ENCODE measurements at regions not wholly inside any gene's neighbourhood (a gene's known extent, or its start where the extent isn't known, plus 50 kb on each side); places are given as distances from the start of the nearest gene placed in this dataset.
A peak's percentile ranks its signal among the peaks of the same experiment; 100 is the strongest.

DNA sequence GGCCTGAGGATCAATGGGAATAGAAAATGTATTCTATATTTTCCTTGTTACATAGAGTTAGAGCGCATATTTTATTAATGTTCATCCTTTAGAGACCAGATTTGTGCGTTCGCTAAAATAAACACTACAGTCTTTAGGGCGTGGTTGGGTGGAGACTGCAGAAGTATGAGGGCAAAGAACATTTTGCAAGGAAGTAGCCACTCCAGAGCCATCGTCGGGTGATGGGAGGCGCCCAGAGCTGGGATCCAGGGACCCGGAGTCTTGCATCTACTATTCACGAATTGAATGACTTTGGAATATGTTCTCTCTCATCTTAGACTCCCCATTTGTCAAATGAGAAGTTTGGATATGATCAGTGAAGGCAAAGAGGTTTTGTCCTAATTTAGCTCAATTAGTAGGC, 154.2 kb upstream of the IRX6 start:
- DNase-seq (ENCODE audit: low spot score), result no peak

DNA sequence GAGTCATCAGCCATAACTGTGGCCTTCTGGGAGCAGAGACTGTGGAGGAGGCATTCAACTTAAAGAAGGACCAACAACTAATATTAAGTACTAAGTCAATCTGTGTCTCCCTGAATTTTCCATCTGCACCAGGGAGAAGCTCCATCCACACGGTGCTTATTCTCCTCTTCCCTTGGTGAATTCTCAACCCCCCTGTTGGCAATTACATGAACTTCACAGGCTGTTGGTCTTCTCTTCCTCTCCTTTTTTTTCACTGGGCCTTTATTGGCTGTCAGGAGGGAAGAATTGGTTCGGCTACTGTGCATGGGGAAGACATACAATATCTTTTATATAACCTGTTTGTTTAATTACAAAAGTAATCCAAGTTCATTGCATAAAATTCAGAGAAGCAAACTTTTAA, 152.8 kb upstream of the IRX6 start:
- no peak for DNase-seq (ENCODE audit: low spot score)

DNA sequence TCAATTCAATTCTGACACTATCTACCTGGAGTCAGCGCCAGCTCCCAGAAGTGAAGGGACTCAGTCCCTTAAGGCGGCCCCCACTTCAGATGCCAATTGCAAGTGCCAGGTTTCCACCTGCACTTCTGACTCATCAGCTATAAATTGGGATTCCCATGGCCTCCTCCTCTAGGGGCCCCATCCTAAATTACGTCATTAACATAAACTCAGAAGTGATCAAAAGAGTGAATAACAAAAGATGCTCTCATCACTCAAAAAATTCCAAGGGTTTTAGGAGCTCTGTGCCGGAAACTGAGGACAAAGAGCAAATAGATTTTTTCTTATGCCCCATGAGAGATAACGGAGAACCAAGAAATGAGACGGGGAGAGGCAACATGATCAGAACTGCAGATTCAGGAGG, 148.6 kb upstream of the IRX6 start:
- DNase-seq (ENCODE audit: low spot score), result peak; percentile 39

DNA sequence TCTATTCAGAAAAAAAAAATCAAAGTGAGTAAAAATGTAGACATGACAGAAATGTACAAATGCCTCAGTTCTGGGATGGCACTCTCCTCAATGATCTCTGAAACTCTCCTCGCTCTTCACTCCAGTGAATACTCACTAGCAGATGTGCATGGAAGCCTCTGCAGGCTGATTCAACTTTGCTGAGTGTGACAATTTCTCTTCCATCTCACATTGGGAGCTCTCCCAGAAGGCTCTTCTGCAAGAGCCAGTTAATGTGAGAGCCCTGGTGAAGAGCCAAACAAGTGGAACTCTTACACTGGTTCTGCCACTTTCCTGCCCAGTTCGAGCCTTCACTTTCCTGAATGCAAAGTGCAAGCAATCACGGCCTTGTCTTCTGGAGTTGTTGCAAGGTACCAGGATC, 147.1 kb upstream of the IRX6 start:
- DNase-seq (ENCODE audit: low spot score), result no peak

DNA sequence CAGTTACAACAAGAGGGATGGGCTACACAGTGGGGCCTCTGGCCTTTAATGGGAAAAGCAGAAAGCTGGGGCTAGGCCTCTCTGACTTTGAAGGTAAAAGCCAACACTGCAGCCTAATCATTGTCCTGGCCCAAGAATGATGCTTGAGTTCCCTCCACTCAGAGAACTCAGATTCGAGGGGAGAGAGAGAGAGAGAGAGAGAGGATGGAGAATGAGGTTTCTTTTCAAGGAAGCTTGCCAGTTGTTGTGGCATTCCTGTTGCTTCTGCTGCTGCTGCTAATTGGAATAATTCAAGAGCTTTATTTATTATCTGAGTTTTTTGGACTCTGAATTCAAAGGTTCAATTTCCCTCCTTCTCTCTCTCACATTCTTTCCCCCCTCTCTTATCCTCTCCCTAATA, 144.6 kb upstream of the IRX6 start:
- DNase-seq (ENCODE audit: low spot score), result no peak

DNA sequence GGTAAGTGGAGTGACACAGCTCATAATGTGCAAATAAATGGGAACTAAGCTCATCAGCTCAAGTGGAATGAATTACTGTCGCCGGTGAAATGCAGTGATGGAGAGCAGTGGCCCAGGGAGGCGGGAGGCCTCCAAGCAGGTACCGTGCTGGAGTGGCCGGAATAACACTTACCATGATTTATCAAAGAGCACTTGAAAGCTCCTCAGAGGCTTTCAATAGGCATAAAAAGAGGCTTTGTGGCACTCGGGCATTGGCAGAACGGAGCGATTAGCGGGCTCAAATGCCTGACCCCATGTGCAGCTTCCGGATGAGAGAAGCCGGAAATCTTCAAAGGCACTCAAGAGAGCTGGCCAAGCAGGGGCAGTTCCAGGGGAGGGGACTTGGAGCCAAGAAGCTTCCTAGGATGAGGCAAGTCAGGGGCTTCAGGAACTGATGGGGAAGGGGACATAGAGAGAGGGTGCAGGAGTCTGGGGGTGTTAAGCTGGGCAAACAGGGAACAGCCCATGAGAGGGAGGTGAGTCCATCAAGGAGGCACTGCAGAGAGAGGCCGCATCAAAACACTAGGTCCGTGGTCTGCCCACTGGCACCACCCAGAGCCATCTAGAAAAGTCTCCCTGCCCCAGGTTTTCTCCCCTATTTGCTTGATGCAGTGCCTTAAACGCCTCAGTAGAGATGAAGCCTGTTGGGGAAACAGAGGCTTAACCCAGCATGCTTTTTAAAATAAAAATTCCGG, 144.0 kb upstream of the IRX6 start:
- DNase-seq (ENCODE audit: low spot score), result no peak

DNA sequence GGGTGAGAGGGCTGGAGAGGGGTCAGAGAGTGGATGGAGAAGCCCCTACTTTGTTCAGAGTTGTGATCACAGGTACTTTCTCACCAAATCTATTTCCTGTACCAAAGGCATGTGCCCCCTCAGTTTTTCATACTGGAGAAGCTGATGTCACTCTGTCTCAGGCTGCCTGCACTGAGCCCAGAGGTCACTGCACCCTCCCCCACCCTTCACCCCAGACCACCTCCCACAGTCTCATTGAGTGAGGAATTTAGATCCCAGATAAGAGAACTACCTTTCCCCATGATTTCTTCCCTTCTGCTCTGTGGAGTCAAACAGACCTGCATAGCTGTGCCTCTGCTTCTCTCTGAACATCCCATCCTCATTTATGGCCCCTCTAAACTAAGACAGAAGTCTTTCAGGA, 140.0 kb upstream of the IRX6 start:
- no peak for DNase-seq (ENCODE audit: low spot score)

DNA sequence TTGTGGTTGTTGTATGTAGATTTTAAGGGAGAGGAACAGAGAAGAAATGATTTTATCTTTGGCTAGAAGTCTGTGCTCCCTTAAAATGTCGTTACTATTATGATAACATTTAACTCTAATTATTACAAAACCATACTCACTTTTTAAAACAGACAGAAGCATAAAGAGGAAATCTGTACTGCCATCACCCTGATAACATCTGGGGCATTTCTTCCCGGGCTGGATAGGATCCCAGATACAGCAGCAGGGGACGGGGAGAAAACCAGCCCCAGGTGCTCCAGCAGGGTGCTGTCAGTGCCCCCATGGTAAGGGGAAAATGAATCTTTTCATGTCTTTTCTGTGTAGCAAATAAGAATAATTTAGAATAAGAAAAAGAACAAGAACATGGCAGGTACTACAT, 139.4 kb upstream of the IRX6 start:
- no peak for DNase-seq (ENCODE audit: low spot score)

DNA sequence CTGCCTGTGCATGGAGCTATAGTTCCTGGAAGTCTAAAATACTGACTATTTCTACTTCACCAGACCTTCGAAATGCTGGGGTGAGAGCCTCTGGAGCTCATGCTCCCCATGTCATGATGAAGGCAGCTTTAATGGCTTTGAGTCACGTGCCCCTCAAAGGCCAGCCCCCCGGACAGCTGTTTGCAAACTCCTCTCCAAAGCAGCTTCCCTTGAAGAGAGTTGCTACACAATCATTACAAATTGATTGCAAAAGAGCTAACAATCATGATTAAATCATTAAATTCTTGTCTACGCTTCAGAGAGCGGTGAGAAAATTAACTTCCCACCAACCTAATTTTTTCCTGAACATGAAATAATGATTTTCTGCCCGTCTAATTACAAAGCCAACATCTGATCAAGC, 134.8 kb upstream of the IRX6 start:
- no peak for DNase-seq (ENCODE audit: low spot score)

DNA sequence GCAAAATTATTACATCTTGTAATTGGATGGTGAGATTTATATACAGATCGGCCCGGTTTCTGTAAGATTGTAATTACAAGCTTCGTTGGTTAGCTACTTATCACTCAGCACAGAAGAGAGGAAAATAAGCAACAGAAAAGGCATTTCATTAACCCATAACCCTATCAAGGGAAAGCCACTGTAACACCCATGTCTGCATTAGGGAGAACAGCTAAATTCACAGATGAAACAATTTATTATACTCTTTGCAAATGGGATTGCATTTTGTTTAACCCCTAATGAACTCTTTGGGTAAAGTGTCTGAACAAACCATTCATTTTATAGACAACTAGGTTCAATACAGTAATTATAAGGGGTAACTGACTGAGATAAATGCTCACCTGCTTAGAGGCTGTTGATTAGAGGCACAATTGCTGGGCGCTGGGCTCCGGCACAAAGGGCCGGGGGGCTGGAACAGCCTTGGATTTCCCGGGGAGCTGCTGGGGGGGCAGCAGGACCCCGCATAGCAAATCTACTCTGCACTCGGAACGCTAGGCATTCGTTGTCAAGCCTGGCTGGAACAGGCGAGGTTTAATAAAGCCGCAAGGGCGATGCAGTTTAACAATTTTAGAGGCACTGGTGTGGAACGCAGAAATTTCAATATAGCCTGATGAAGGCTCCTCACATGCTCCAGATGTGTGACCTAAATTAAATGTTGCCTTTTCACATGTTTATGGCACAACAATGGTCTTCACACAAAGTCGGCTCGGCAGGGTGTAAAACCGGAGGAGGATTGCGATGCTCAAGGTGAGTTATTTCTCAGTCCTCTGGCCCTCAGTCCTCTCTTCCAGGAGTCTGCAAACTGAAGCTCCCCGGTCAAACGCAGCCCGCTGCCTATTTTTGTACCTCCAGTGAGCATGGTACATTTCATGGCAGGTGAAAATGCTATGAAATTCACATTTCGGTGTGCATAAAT, 134.0 kb upstream of the IRX6 start:
- no peak for DNase-seq (ENCODE audit: low spot score)

DNA sequence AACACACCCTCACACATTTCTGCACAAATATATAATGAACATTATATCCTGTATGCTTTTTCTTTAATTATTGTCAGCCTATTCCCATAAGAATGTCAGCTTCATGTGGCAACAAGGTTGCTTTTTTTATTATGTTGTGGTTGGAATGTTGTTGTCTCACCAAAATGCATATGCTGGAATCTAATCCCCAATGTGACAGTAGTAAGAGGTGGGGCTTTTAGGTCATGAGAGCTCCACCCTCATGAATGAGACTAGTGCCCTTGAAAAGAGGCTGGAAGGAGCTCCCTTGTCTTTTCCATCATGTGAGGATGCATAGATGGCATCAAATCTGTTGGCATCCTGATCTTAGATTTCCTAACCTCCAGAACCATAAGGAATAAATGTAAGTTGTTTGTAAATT, 131.3 kb upstream of the IRX6 start:
- no peak for DNase-seq (ENCODE audit: low spot score)

DNA sequence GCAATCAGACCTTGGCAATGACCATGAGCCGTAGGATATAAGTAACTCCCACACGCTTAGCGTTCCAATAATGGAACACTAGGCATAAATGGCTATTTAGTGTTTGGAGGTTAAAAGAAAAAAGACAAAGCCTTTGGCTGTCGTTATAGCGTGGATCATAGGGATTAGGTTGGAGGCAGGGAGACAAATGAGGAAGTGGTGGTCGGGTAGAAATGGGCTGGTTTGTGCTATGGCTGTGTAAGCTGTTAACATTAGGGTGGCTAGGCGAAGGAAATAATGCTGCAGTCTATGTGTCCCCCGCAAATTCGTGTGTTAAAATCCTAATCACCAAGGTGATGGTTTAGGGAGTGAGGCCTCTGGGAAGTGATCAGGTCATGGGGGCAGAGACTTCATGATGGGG, 120.4 kb upstream of the IRX6 start:
- no peak for DNase-seq (ENCODE audit: low spot score)

DNA sequence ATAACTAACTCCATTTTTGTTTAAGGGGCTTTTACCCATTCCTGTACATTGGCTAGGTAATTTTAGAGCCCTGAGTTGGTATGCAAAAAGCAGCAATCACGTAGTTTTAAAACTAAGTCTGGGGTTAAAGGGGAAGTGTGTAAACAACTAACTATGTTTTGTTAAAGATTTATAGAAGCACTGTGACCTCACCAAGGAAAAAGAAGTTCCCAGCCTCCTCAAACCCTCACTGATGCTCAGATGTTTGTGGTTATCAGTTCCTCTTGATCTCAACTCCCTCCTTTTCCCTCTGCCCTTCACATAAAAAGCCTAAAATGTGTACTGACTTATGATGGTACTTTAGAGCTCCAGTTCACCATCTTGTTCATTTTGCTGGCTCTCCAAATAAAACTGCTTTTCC, 119.9 kb upstream of the IRX6 start:
- no peak for DNase-seq (ENCODE audit: low spot score)

DNA sequence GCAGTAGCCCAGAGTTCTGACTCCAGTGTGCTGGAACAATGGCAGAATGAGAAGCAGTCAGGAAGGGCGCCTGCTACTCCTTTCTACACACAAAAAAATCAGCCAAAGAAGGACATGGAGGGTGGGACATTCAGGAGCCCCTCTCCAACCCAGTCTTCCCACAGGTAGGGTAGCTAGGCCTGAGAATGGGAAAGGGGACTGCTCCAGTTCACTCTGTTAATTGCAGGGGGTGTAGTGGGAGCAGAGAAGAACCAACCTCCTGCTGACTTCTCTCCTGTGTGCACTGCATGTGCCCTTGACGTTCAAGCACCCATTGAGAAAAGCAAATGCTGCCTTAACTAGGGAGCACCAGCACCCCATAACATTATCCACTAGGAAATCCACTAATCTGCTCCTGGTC, 119.1 kb upstream of the IRX6 start:
- DNase-seq (ENCODE audit: low spot score), result no peak

DNA sequence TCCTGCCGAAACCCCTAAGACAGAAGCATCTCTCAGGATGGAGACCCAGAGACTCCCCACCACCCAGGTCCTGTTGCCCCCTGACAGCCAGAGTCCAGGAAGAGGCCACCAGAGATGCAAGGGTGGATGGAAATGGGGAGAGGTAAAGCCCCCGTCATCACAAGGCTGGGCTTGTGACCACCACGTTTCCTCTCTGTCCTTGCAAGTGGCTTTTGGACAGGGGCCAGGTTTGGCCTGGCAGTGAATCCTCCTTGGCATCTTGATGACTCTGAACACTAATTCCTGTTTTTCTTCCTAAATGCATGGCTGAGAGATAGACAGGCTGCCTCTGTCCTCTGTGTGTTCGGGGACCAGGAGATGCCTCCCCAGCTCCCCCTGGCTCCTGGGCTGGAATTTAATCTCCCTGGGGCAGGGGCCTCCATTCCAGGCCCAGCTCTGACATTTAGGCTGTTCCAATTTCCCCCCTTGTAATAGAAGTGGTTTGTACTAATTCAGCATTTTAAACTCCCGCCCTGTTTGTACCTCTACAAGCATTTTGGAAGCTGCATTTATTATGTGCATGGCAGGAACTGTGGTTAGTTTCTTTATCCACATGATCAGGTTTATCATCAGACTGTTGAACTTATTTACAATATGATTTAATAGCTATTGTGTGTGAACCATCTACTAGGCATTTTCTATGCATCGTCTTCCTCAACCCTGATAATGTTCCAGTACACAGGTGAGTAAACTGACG, 116.1 kb upstream of the IRX6 start:
- DNase-seq (ENCODE audit: low spot score), result no peak

DNA sequence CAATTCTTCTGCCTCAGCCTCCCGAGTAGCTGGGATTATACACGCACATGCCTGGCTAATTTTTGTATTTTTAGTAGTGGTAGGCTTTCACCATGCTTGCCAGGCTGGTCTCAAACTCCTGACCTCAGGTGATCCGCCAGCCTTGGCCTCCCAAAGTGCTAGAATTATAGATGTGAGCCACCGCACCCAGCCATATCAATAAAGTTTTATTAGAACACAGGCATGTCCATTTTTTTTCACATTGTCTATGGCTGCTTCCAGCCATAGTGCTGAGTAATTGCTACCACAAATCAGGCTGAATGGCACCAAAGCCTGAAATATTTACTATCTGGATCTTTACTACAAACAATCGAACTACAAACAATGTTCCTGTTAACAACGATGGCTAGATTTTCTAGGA, 114.4 kb upstream of the IRX6 start:
- no peak for DNase-seq (ENCODE audit: low spot score)

DNA sequence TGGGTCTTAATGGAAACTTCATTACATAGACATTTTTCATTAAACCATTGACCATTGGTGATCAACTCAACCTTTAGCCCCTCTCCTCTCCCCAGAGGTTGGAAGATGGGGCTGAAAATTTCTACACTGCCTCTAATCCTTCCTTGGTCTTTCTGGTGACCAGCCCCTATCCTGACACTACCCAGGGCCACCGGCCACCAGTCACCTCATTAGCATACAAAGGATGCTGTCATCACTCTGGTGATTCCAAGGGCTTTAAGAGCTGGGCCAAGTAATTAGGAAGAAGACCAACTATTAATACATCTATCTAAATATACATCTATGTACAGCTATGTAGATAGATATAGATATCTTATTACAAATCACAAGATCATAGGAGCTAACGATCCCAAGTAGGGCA, 111.2 kb upstream of the IRX6 start:
- DNase-seq (ENCODE audit: low spot score), result no peak

DNA sequence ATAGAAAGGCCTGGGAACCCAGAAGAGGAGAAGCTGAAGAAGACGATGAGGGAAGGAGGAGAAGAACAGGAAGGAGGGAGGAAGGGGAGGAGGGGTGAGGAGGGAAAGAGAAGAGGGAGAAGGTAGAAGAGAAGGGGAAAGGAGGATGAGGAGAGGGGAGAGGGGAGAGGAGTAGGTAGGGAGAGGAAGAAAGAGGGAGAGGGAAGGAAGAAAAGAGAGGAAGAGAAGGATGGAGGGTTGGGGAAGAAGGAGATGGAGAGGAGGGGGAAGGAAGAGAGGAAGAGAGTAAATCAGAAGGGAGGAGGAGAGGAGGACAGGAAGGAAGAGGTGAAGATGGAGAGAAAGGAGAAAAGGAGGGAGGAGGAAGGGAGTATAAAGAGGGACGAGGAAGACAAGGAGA, 109.6 kb upstream of the IRX6 start:
- no peak for DNase-seq (ENCODE audit: low spot score)

DNA sequence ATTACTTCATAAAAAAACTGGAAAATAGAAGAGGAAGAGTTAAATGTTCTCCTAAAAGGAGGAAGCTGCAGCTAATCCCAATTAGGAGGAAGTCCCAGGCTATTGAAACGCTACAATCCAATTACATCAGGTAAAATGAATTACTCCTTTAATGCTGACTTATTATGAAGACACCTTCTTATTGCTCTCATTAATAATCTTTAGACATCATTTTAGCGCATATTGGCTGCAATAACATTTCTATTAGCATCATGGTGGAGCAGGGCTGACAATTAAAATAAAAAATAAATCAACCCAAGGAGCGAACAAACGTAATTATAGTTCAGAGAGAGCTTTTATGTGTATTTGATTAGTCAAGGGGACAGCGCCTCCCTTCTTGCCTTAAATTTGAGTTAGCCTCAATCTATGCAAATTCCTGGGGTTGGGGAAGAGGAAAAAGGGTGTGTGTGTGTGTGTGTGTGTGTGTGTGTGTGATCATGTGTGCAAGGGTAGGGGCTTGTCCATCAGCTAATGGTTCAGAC, 109.0 kb upstream of the IRX6 start:
- no peak for DNase-seq (ENCODE audit: low spot score)

DNA sequence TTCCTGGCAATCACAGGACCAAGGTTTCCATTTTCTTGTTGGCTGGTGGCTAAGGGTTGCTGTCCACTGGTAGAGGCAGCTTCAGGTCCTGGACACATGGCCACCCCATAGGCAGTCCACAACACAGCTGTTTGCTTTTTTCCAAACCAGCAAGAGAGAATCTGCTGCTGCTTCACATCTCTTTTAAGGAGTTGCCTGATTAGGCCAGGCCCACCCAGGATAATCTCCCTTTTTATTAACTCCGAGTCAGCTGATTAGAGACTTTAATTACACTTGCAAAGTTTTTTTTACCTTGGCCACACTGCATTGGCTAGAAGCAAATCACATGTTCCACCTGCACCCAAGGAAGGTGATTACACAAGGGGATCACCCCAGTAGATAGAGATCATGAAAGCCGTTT, 106.6 kb upstream of the IRX6 start:
- no peak for DNase-seq (ENCODE audit: low spot score)

DNA sequence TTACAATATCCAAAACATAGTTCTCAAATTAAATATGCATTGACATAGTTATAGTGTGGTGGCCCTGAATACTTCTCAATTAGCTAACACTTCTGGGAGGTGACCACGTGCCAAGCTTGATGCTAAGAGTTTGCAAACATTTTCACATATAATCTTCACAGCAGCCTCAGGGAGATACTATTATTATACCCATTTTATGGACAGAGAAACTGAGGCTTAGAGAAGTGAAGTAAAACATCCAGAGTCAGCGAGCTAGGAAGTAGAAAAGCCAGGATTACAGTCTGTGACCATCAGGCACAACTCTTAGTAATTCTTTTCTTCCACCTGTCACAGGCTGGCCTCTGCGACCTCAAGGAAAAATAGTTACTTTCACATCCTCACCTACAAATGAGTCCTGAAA, 102.2 kb upstream of the IRX6 start:
- no peak for DNase-seq (ENCODE audit: low spot score)

DNA sequence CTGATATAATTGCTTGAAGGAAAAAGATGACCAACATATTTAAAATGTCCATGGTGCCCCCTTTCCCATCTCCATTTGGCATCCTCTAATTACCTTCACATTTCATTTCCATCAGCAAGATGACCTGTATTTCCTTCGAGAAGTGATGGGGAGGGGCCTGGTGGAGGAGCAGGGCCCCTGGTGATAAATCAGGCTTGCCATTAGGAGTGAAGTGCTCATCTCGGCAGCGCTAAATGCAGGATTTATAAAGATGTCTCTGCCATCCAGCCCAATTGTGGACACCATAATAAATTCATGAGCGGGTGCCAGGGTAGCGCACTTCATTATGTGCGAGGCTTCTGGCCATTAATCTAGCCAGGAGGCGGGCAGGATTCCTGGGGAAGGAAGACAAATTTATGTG, 101.5 kb upstream of the IRX6 start:
- no peak for DNase-seq (ENCODE audit: low spot score)

Measured in COLO829 (cell line).